GM19035 (cell line): ENCODE measurements at regions not wholly inside any gene's neighbourhood (a gene's known extent, or its start where the extent isn't known, plus 50 kb on each side); places are given as distances from the start of the nearest gene placed in this dataset.

Source experiments
- ATAC-seq: cut with Tn5 transposase; IDR thresholded peaks from one replicate; pipeline ENCODE4 v1.9.1; 2021; ENCODE audit not compliant: unreplicated experiment

GRCh38 chrX:39809331-39809730 is 288.4 kb downstream of the BCOR start:
- no peak for ATAC-seq

- ATAC-seq = no peak
Observed at GRCh38 chrX:39810901-39811300, 286.9 kb downstream of the BCOR start.

DNA sequence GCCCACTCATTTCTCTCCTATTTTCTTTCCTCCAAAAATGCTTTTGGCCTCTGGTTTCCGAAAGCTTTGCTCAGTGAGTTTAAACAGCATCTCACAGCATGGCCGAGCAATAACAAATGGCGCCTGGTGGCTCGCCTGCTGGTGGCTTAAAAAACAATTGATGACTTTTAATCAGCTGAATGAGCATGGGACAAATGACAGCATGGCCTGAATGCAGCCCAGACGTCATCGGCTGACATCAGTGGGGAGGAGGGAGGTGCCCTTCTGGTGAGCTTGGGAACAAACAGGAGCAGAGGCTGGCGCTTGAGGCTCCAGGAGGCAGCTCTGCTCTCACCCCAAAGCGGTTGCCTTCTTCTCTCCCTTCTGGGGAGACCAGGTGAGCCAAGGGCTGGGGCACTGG is 286.4 kb downstream of the BCOR start:
- no peak for ATAC-seq

GRCh38 chrX:39813631-39814277 is 284.0 kb downstream of the BCOR start:
- ATAC-seq = no peak

- no peak for ATAC-seq
Observed at GRCh38 chrX:39814391-39814790, 283.4 kb downstream of the BCOR start.

- peak; percentile 67 for ATAC-seq
Observed at GRCh38 chrX:39815631-39816030, 282.1 kb downstream of the BCOR start.

GRCh38 chrX:39816871-39817731 is 280.7 kb downstream of the BCOR start:
- ATAC-seq = no peak

GRCh38 chrX:39817754-39818470 is 279.8 kb downstream of the BCOR start:
- ATAC-seq = no peak

GRCh38 chrX:39818750-39819149 is 279.0 kb downstream of the BCOR start:
- no peak for ATAC-seq

DNA sequence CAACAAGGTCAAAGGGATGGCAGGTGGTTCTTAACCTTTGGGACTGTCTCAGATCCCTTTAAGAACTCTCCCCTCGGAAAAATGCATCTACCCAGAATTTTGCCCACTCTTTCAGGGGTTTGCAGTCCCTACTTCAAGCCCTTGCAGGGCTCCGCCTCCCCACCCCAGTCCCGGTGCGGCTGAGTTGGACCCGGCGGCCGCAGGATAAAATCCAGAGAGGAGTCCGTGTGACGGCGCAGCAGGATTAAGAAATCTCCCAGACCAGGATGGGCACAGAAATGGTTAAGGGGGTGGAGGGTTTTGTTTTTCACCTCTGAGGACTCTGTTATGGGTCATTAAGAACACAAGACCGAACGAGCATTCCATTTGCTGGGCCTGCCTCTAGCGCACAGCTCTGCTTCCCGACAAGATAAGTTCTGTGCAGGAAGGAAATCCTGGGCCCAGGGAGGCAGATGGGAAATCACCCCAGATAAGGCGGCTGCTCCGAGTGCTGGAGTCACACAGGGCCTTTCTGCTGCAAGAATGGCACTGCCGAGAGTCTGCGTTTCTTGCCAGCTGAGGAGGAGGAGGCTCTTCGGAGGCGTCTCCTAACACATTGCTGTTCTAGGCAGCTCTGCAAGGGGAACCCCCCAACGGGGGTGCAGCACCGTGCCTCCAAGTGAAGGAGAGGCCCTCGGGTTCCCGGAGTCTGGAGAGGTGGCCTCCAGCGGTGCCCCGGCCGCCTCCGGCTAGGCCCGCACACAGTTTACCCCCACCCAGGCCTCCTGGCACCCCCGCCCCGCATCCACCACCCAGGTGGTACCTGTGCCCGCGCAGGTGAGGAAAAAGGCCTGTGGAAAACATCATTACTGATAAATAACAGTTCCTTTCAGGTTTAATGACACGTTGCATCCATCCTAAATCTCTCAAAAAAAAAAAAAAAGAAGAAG is 277.6 kb downstream of the BCOR start:
- no peak for ATAC-seq

DNA sequence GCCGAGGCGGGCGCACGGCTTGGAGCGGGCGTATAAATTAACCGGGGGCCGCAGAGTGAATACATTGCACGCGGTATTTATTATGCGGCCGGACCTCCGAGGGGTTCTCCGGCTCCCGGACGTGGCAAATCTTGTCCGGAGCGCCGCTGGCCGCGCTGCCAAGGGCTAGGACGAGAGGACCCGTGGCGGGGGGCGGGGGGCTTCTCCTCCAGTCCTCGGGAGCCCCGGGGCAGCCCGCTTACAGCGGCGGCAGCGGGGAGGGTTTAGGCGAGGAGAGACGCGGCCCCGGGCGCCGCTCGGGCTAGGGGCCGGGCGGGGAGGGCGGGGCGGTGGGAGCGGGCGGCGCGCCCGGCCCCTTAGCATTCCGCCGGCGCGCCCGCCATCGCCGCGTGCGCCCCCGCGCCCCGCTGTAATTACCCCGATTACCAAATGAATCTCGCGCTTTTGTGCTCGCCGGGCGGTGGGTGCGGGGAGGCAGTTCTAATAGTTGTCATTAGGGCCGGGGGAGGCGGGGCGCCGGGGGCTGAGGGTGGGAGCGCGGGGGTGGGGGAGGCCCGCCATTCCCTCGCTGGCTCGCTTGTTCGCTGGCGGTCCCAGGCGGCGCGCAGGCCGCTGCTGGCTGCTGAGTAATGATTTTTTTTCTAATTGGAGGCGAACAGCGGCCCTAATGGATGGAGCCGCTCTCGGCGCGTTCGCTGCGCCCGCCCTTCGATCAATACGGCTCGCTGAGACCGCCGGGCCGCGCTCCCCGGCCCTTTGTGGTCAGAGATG is 276.6 kb downstream of the BCOR start:
- ATAC-seq = no peak

GRCh38 chrX:39821709-39822095 is 276.1 kb downstream of the BCOR start:
- ATAC-seq = no peak

DNA sequence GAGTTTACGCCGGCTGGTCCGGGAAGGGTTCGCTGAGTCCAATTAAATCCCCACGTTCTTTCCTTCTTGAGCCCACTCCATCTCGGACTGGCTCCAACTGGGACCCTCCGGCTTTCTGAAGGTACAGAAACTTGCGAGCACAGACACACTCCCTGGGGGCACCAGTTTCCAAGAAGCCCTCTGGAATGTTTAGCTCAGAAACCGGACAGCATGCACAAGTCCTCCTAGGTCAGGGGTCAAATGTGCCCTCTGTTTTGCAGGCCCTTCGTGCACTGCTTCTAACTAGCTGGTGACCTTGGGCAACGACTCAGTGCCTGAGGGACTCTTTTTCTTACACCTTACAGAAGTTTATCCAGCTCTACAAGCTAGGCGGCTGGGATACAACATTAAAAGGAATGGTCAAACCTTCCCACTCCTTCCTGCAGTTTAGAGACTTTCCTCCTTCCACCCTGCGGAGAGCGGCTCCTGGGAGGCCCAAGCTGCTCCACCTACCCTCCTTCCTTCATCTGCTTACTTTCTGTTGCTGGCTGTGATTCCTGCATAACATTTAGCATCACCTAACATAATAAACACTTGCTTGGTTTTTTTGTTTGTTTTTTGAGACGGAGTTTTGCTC is 275.5 kb downstream of the BCOR start:
- ATAC-seq = no peak

- ATAC-seq = no peak
Observed at GRCh38 chrX:39823424-39823823, 274.3 kb downstream of the BCOR start.

DNA sequence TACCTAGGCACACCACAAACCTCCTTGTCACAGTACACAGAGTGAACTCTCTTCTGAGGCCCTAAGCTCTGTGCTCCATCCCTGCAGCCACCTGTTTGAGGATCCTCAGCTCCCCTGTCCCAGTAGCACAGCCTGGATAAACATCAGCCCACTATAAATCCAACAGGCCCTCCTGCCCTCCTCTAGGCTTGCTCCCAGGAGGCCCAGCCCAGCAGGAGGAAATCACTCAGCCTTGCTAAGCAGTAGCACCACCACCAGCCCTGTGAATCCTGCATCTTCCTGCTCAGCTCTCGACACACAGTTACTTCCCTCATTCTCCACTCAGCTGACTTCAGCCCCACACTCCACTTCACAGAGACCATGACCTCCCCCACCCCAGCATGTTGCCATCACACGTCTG is 273.9 kb downstream of the BCOR start:
- no peak for ATAC-seq

- ATAC-seq = no peak
Observed at GRCh38 chrX:39826813-39827543, 270.8 kb downstream of the BCOR start.

GRCh38 chrX:39827951-39828350 is 269.8 kb downstream of the BCOR start:
- ATAC-seq = no peak

DNA sequence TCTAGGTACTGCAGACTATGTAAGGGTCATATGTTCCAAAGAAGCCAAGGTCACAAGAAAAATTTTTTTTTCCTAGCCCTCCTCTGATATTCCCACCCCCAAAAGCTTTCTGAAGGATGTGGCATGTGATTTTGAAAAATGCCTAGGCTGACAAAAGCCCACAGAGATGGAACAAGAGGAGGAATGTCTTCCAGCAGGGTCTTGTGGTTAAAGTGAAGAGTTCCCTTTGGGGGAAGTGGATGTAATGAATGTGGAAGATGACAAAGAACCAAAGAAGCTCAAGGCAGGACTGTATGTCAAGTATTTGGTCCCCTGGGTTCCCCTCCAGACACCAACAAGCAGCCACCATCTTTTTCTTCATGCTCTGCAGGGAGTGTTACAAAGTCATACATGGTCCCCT is 268.8 kb downstream of the BCOR start:
- no peak for ATAC-seq

- ATAC-seq = no peak
Observed at GRCh38 chrX:39829965-39830364, 267.8 kb downstream of the BCOR start.
